Left hindlimb (tissue), 1 donor: ENCODE measurements at regions not wholly inside any gene's neighbourhood (a gene's known extent, or its start where the extent isn't known, plus 50 kb on each side); places are given as distances from the start of the nearest gene placed in this dataset.

Experiments
- DNase-seq: peaks from one replicate; pipeline ENCODE4 v3.0.0-alpha.2; 2018

GRCh38 chr9:84456527-84456926 is 116.0 kb upstream of the SLC28A3 start:
- DNase-seq = no peak

- no peak for DNase-seq
These were observed 120.1 kb upstream of the SLC28A3 start for GRCh38 chr9:84460695-84461094.

GRCh38 chr9:84463272-84463671 is 122.7 kb upstream of the SLC28A3 start:
- no peak for DNase-seq

- no peak for DNase-seq
These were observed 126.2 kb upstream of the SLC28A3 start for GRCh38 chr9:84466580-84467285.

- no peak for DNase-seq
These were observed 131.3 kb upstream of the SLC28A3 start for GRCh38 chr9:84471816-84472215.

- DNase-seq = no peak
These were observed 138.4 kb upstream of the SLC28A3 start for GRCh38 chr9:84478996-84479395.

GRCh38 chr9:84480071-84480470 is 139.5 kb upstream of the SLC28A3 start:
- DNase-seq = no peak

- DNase-seq = no peak
These were observed 140.7 kb upstream of the SLC28A3 start for GRCh38 chr9:84481231-84481630.

GRCh38 chr9:84481636-84482218 is 141.2 kb upstream of the SLC28A3 start:
- DNase-seq = no peak

GRCh38 chr9:84482607-84483006 is 142.0 kb upstream of the SLC28A3 start:
- DNase-seq = no peak

- DNase-seq = no peak
These were observed 143.6 kb upstream of the SLC28A3 start for GRCh38 chr9:84484172-84484571.

- no peak for DNase-seq
These were observed 145.0 kb upstream of the SLC28A3 start for GRCh38 chr9:84485539-84485938.

- no peak for DNase-seq
These were observed 146.1 kb upstream of the SLC28A3 start for GRCh38 chr9:84486663-84487062.

- DNase-seq = no peak
These were observed 149.8 kb upstream of the SLC28A3 start for GRCh38 chr9:84490206-84490841.

- no peak for DNase-seq
These were observed 150.3 kb upstream of the SLC28A3 start for GRCh38 chr9:84490842-84491325.

- DNase-seq = peak; percentile 63
These were observed 152.0 kb upstream of the SLC28A3 start for GRCh38 chr9:84492366-84493159.

- no peak for DNase-seq
These were observed 152.9 kb upstream of the SLC28A3 start for GRCh38 chr9:84493284-84493947.

- no peak for DNase-seq
These were observed 159.5 kb upstream of the SLC28A3 start for GRCh38 chr9:84499969-84500582.

GRCh38 chr9:84500826-84501225 is 160.3 kb upstream of the SLC28A3 start:
- no peak for DNase-seq

- no peak for DNase-seq
These were observed 161.0 kb upstream of the SLC28A3 start for GRCh38 chr9:84501587-84501986.

- no peak for DNase-seq
These were observed 161.5 kb upstream of the SLC28A3 start for GRCh38 chr9:84502066-84502465.

- no peak for DNase-seq
These were observed 163.8 kb upstream of the SLC28A3 start for GRCh38 chr9:84504360-84504759.
